Lower lobe of right lung (tissue), 2 donors: ENCODE measurements at regions not wholly inside any gene's neighbourhood (a gene's known extent, or its start where the extent isn't known, plus 50 kb on each side); places are given as distances from the start of the nearest gene placed in this dataset.

Source experiments
- ATAC-seq, 2 donors: fragments of 200-7000 bp; cut with Tn5 transposase; one replicate each; pipeline ENCODE4 v1.9.1; 2020 to 2022; ENCODE audit warnings: mild to moderate bottlenecking in 2 of 2, moderate library complexity in 2 of 2
- DNase-seq: peaks from one replicate; pipeline ENCODE4 v3.0.0-alpha.2; 2020
- H3K27ac ChIP-seq: fragments of 200-600 bp; one replicate; pipeline ENCODE4 v1.8.0; 2022
- H3K27me3 ChIP-seq: fragments of 200-600 bp; one replicate; pipeline ENCODE4 v1.8.0; 2022; ENCODE audit warnings: low read depth
- H3K36me3 ChIP-seq: fragments of 200-600 bp; one replicate; pipeline ENCODE4 v1.8.0; 2022; ENCODE audit warnings: mild to moderate bottlenecking
- H3K4me1 ChIP-seq: fragments of 200-600 bp; one replicate; pipeline ENCODE4 v1.8.0; 2022
- H3K4me3 ChIP-seq: fragments of 200-600 bp; one replicate; pipeline ENCODE4 v1.8.0; 2022; ENCODE audit warnings: mild to moderate bottlenecking
- H3K9me3 ChIP-seq: fragments of 200-600 bp; one replicate; pipeline ENCODE4 v1.8.0; 2022
- CTCF ChIP-seq: fragments of 200-600 bp; IDR thresholded peaks from one replicate; pipeline ENCODE4 v1.8.0; 2022; ENCODE audit warnings: antibody characterized with exemption, mild to moderate bottlenecking
- intact Hi-C: fragments of 100-400 bp; cut with DNase I; formaldehyde crosslinking; loops from one replicate; pipeline ENCODE4 v1.11.0; 2022
- donor health status: DM: no; HTN: yes; CAD: no; lungs with severe emphysema.

- no peak overlapping the region for H3K27ac ChIP-seq
- H3K4me3 ChIP-seq: no peak overlapping the region
- no peaks in the 10 kb centered on the region for H3K4me1 ChIP-seq
- ATAC-seq (no peak), DNase-seq (no peak)
- H3K36me3 ChIP-seq: no peaks in the 10 kb centered on the region
- no peaks in the 10 kb centered on the region for H3K9me3 ChIP-seq
- no peak for TF ChIP-seq CTCF
- intact Hi-C loops: no loop called here
- H3K27me3 ChIP-seq: no peaks in the 10 kb centered on the region
These were observed 177.0 kb upstream of the EDNRA start for GRCh38 chr4:147303873-147304229.

GRCh38 chr4:147307896-147308674 is 172.8 kb upstream of the EDNRA start:
- no peaks in the 10 kb centered on the region for H3K4me1 ChIP-seq
- intact Hi-C loops: no loop called here
- H3K27ac ChIP-seq: no peak overlapping the region
- no peaks in the 10 kb centered on the region for H3K9me3 ChIP-seq
- no peak for DNase-seq
- H3K36me3 ChIP-seq: no peaks in the 10 kb centered on the region
- no peak for ATAC-seq
- TF ChIP-seq CTCF: no peak
- H3K4me3 ChIP-seq: no peak overlapping the region
- no peaks in the 10 kb centered on the region for H3K27me3 ChIP-seq

- H3K27ac ChIP-seq: no peak overlapping the region
- H3K36me3 ChIP-seq: no peaks in the 10 kb centered on the region
- H3K4me3 ChIP-seq: no peak overlapping the region
- no peaks in the 10 kb centered on the region for H3K4me1 ChIP-seq
- H3K27me3 ChIP-seq: no peaks in the 10 kb centered on the region
- DNase-seq (no peak), ATAC-seq (no peak)
- intact Hi-C loops: no loop called here
- H3K9me3 ChIP-seq: no peaks in the 10 kb centered on the region
- no peak for TF ChIP-seq CTCF
These were observed 171.5 kb upstream of the EDNRA start for GRCh38 chr4:147309434-147309833.

- no peak for TF ChIP-seq CTCF
- DNase-seq (no peak), ATAC-seq (no peak)
- H3K4me1 ChIP-seq: no peaks in the 10 kb centered on the region
- no peak overlapping the region for H3K4me3 ChIP-seq
- H3K27me3 ChIP-seq: no peaks in the 10 kb centered on the region
- H3K36me3 ChIP-seq: no peaks in the 10 kb centered on the region
- H3K27ac ChIP-seq: no peak overlapping the region
- H3K9me3 ChIP-seq: no peaks in the 10 kb centered on the region
- intact Hi-C loops: no loop called here
These were observed 170.6 kb upstream of the EDNRA start for GRCh38 chr4:147310312-147310711.

- peak overlapping the region; percentile 79 for H3K27ac ChIP-seq
- no peaks in the 10 kb centered on the region for H3K4me1 ChIP-seq
- intact Hi-C loops: no loop called here
- no peak overlapping the region for H3K4me3 ChIP-seq
- DNase-seq (no peak), ATAC-seq (no peak)
- H3K36me3 ChIP-seq: no peaks in the 10 kb centered on the region
- H3K27me3 ChIP-seq: no peaks in the 10 kb centered on the region
- no peaks in the 10 kb centered on the region for H3K9me3 ChIP-seq
- TF ChIP-seq CTCF: no peak
These were observed 168.9 kb upstream of the EDNRA start for GRCh38 chr4:147311956-147312355.
